GM21528 (cell line): ENCODE measurements at regions not wholly inside any gene's neighbourhood (a gene's known extent, or its start where the extent isn't known, plus 50 kb on each side); places are given as distances from the start of the nearest gene placed in this dataset.

Experiments used
- ATAC-seq: cut with Tn5 transposase; IDR thresholded peaks from one replicate; pipeline ENCODE4 v1.9.1; 2021; ENCODE audit warnings: mild to moderate bottlenecking, moderate library complexity; ENCODE audit not compliant: unreplicated experiment, low FRiP score

DNA sequence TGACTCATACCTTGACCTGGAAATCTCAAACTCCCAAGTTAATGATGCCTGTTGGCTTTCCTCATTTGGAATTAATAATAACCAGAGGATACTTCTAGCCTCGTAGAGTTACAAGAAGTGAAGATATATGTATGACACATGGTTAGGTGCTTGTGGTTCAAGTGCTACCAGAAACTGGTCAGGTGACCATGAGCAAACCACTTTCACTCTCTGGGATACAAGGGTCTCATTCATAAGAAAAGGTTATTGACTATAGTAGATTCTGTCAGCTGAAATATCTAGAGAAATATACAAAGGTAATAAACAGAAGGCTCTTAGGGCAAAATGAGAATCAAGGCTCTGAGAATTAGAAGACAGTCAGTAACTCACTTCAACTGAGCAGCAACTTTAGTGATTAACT lies 233.3 kb downstream of the KCNA4 start:
- no peak for ATAC-seq

GRCh38 chr11:29782447-29782846 lies 234.4 kb downstream of the KCNA4 start:
- no peak for ATAC-seq

DNA sequence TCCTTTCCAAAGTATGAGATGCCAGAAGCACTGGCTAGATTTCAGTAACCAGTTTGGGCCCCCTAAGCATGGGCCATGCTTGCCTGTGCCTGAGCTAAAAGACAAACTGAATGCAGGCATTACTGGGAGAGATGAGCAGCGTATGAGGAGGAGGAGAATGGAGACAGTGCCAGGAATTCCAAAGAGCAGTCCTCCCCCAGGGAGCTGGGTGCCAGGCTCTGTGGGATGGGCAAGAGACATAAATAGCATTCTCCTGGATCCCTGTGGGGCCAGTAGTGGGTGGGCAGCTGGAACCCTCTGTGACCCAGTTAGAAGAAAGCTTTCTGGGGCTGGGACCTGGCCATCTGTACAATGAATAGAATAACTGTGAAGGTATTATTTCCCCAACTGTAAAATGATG lies 235.6 kb downstream of the KCNA4 start:
- ATAC-seq: no peak

GRCh38 chr11:29780756-29781155 lies 236.1 kb downstream of the KCNA4 start:
- no peak for ATAC-seq

DNA sequence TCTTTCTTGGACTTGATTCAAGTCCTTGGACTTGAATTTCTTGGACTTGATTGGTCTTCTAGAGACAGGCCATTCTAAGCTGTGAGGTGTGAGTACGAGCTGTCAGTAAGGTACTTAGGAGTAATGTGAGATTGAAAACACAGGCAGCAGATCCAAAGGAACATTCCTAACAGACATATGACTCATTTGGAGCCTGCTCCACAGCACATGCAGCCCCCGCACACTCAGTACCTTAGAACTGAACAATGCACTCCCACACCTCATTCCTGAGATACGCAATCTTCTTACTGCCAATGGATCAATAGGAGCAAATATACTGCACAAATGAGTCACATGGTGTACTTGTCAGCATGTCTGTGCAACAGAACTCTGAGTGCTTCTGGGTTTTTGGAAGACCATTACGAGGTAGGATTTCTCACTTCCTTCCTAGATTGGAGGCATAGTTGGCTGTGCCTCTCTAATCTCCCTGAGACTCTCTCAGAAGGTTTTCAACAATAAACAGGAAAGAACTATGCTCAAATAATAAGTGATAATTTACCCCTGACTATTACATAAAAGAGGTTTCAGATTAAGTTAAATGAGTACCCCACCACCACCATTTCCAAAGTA lies 243.1 kb downstream of the KCNA4 start:
- ATAC-seq: no peak

GRCh38 chr11:29756871-29757270 lies 260.0 kb downstream of the KCNA4 start:
- no peak for ATAC-seq

DNA sequence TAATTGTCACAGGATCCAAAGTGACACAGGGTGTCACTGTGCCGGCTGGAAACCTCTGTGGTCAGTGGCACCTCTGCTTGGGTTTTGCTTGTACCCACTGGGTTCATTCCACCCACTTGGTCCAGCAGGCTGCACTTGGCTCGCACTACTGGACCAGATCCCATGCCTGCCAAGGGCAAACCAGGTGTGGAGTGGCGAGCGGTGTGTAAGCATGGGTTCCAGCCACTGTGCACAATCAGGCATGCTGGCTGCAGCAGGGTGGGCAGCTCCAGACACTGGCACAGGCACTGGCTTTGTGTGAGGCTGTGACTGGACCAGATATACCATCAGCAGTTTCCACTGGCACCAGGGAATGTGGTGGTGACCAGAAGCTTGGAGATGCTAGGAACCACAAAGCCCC lies 261.4 kb downstream of the KCNA4 start:
- no peak for ATAC-seq

DNA sequence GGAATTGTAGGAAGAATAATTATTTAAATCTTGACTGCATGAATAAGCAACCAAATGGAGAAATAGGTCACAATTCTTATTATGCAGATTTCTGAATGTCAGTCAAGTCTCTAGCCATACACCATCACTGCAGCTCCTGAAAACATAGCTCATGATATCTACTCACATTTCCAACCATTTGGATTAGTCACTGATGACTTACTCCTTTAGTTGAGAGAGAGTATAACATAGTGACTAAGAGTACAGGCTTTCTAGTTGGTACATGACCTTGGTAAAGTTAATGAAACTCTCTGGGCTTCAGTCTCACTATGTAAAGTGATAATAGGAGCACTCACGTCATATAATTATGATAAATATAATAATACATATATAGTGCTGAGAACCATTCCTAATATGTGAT lies 265.2 kb downstream of the KCNA4 start:
- ATAC-seq: no peak

GRCh38 chr11:29750392-29750791 lies 266.4 kb downstream of the KCNA4 start:
- no peak for ATAC-seq

- ATAC-seq: no peak
Observed at GRCh38 chr11:29734287-29734686, 282.5 kb downstream of the KCNA4 start.

- no peak for ATAC-seq
Observed at GRCh38 chr11:29713831-29714320, 303.0 kb downstream of the KCNA4 start.

DNA sequence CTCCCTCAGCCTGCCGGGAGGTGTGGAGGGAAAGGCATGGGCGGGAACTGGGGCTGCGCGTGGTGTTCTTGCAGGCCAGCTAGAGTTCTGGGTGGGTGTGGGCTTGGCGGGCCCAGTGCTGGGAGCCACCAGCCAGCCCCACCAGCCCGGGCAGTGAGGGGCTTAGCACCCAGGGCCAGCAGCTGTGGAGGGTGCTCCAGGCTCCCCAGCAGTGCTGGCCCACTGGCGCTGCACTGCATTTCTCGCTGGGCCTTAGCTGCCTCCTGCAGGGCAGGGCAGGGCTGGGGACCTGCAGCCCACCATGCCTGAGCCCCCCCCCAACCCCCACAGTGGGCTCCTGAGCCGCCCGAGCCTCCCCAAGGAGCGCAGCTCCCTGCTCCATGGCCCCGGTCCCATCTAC lies 304.2 kb downstream of the KCNA4 start:
- ATAC-seq: no peak

DNA sequence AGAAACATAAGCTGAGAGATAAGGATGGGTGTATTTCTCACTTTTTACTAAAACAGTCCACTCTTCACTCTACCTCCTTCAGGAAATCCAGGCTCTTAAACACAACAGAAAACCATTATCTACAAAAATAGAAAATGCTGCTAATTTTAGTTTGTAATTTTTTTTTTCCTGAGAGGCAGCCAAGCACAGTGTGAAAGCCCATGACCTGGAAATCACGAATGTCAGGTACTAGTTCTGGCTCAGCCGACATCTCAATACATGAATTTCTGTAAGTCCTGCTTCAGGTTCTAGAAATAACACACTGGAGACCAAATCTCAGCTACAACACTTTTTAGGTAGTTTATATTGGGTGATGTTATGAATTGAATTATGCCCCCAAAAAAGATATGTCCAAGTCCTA lies 308.9 kb downstream of the KCNA4 start:
- no peak for ATAC-seq

DNA sequence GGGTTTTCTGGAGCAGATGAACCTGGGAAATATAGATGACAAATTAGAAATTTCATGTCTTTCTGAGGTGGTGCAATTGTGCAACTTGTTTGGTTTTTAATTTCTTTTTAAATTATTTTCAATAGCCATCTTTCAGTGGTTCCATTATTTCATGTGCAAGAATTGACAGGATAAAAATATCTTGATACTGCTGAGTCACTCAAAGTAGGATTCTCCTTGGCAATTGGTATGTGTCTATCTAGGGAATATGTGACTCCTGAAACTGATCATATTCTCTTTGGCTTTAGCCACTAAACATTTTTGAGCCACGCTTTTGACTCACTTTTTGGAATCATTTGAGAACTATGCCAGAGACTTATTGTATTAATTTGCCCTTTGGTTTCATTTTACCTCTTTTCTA lies 331.5 kb downstream of the KCNA4 start:
- no peak for ATAC-seq

GRCh38 chr11:29682856-29683255 lies 334.0 kb downstream of the KCNA4 start:
- no peak for ATAC-seq

GRCh38 chr11:29679996-29680395 lies 336.8 kb downstream of the KCNA4 start:
- ATAC-seq: peak; percentile 76

DNA sequence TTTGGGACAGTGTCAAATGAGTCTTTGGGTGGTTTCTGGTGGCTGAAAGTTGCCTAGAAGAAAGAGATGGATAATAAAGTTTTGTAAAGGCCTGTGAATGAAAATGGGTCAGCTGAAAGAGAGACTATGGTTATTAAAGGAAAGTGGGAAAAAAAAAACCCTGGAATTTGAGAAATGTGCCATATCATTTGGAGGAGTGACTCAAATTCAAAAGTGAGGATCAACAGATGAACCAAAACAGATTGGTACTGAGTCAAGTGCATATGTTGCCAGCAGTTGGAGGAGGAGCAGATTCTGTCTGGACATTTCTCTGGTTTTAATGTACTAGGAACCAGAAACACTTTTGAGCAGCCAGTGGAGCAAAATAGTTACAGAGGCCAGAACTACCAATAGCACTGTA lies 339.8 kb downstream of the KCNA4 start:
- no peak for ATAC-seq

DNA sequence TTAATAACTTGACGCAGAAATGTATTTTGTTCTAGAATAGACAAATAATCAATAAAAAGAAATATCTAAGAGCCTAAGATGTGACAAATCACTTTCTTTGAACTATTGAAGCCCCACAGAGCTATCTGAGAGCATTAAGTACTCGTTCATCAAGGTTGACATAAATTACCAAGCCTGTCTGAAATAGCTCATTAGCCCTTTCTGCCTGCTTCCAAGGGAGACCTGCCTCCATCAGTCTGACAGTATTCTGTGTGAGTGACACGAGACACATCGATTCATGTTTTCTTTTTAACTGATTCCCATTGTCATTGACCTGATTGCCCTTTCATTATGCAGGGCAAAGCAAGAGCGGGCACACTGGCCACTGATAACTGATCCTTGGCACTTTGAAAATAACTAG lies 347.5 kb downstream of the KCNA4 start:
- no peak for ATAC-seq

GRCh38 chr11:29657709-29658108 lies 359.1 kb downstream of the KCNA4 start:
- ATAC-seq: no peak

- no peak for ATAC-seq
Observed at GRCh38 chr11:29656597-29656996, 360.2 kb downstream of the KCNA4 start.

GRCh38 chr11:29645373-29645772 lies 371.5 kb downstream of the KCNA4 start:
- ATAC-seq: no peak

- ATAC-seq: no peak
Observed at GRCh38 chr11:29641201-29641600, 375.6 kb downstream of the KCNA4 start.

- no peak for ATAC-seq
Observed at GRCh38 chr11:29634744-29635143, 382.1 kb downstream of the KCNA4 start.
